Endothelial cell of umbilical vein (primary cell): ENCODE measurements at regions not wholly inside any gene's neighbourhood (a gene's known extent, or its start where the extent isn't known, plus 50 kb on each side); places are given as distances from the start of the nearest gene placed in this dataset.
A peak's percentile ranks its signal among the peaks of the same experiment; 100 is the strongest.

Source experiments
- BruUV-seq: library from RNA; stranded (reverse); fragments of 400-500 nt; replicated peaks from 2 replicates; lab custom pipeline; 2021; lab: Mats Ljungman, UMichigan
- CTCF ChIA-PET: fragments of 300-600, 350-600 bp; sonication (Branson Sonifier 250); formaldehyde crosslinking; loops from one replicate; lab custom pipeline; 2021; ENCODE audit warnings: antibody characterized with exemption, inconsistent platforms; lab: Charles Lee
- POLR2A ChIA-PET: fragments of 300-600, 350-600 bp; sonication (Branson Sonifier 250); formaldehyde crosslinking; loops from one replicate; lab custom pipeline; 2021; ENCODE audit warnings: antibody characterized with exemption, inconsistent platforms; lab: Charles Lee
- DNase-seq: peaks from one replicate; pipeline ENCODE4 v3.0.0-alpha.2; 2011; ENCODE audit warnings: low read depth, low spot score
- FAIRE-seq: peaks from 2 replicates; lab custom pipeline; 2011; peaks lifted over from hg19 to GRCh38; lab: Jason Lieb, UNC
- H2AFZ ChIP-seq: 2 replicates; pipeline ENCODE4 v1.6.0; 2012; ENCODE audit warnings: low read depth, low read length, control low read depth, inconsistent platforms
- H3K27ac ChIP-seq: 2 replicates; pipeline ENCODE4 v1.5.1; 2011; ENCODE audit warnings: low read depth, mild to moderate bottlenecking, control low read depth, low read length, moderate library complexity; ENCODE audit not compliant: insufficient read depth
- H3K27me3 ChIP-seq, 2 experiments: 2 replicates each; pipeline versions ENCODE4 v1.6.0 to v1.6.1; 2011; ENCODE audit warnings: low read length in 2 of 2, mixed read lengths in 1 of 2; ENCODE audit not compliant: control insufficient read depth in 2 of 2, insufficient read depth in 2 of 2
- H3K36me3 ChIP-seq, 2 experiments: 2 replicates in 1 of 2; 3 replicates in 1 of 2; pipeline ENCODE4 v1.5.1; 2011; ENCODE audit warnings: low read length in 2 of 2, mild to moderate bottlenecking in 1 of 2, moderate library complexity in 1 of 2; ENCODE audit not compliant: control insufficient read depth in 2 of 2, insufficient read depth in 2 of 2; ENCODE audit errors: extremely low read depth in 1 of 2
- H3K4me1 ChIP-seq: 3 replicates; pipeline ENCODE4 v1.5.1; 2011; ENCODE audit warnings: mild to moderate bottlenecking, low read length; ENCODE audit not compliant: control insufficient read depth, insufficient read depth; ENCODE audit errors: extremely low read depth
- H3K4me2 ChIP-seq: 2 replicates; pipeline ENCODE4 v1.6.1; 2011; ENCODE audit warnings: low read length, control low read depth, mixed read lengths; ENCODE audit not compliant: insufficient read depth
- H3K4me3 ChIP-seq, 3 experiments: fragments of 200-600 bp in 1 of 3; sonication (generic), shearing (Covaris generic) in 1 of 3; replicated peaks in 1 of 3; 2 replicates each; pipeline ENCODE4 v1.5.1; 2011 to 2016; ENCODE audit warnings: control low read depth in 3 of 3, low read length in 3 of 3, mild to moderate bottlenecking in 2 of 3, inconsistent platforms in 1 of 3, low read depth in 1 of 3, moderate library complexity in 1 of 3; ENCODE audit not compliant: insufficient read depth in 1 of 3
- H3K79me2 ChIP-seq: 2 replicates; pipeline ENCODE4 v1.6.0; 2012; ENCODE audit warnings: low read length, inconsistent platforms; ENCODE audit not compliant: control insufficient read depth, insufficient read depth
- H3K9ac ChIP-seq: replicated peaks from 2 replicates; pipeline ENCODE3; 2011; ENCODE audit warnings: low read length, control low read depth; ENCODE audit not compliant: insufficient read depth; ENCODE audit errors: extremely low read depth
- H3K9me1 ChIP-seq: replicated peaks from 3 replicates; pipeline ENCODE4 v1.6.0; 2011; ENCODE audit warnings: mild to moderate bottlenecking, low read length; ENCODE audit not compliant: control insufficient read depth, insufficient read depth; ENCODE audit errors: extremely low read depth
- H3K9me3 ChIP-seq: replicated peaks from 2 replicates; pipeline ENCODE4 v1.5.1; 2012; ENCODE audit warnings: low read length, inconsistent platforms; ENCODE audit not compliant: control insufficient read depth, insufficient read depth
- H4K20me1 ChIP-seq: replicated peaks from 2 replicates; pipeline ENCODE3; 2011; ENCODE audit warnings: mild to moderate bottlenecking, low read length; ENCODE audit not compliant: control insufficient read depth, insufficient read depth; ENCODE audit errors: extremely low read depth
- EZH2 ChIP-seq: IDR thresholded peaks from 2 replicates; pipeline ENCODE4 v1.6.1; 2012; ENCODE audit warnings: borderline replicate concordance, low read depth, mild to moderate bottlenecking, moderate library complexity, low read length, inconsistent platforms; ENCODE audit not compliant: severe bottlenecking
- FOS ChIP-seq: IDR thresholded peaks from 2 replicates; pipeline ENCODE4 v1.6.1; 2011; ENCODE audit warnings: mild to moderate bottlenecking, low read length, moderate library complexity, borderline replicate concordance; ENCODE audit not compliant: insufficient read depth
- GATA2 ChIP-seq: IDR thresholded peaks from 2 replicates; pipeline ENCODE4 v1.7.0; 2011; ENCODE audit warnings: low read depth, mild to moderate bottlenecking, moderate library complexity, mixed read lengths, low read length; ENCODE audit not compliant: insufficient read length, insufficient read depth
- JUN ChIP-seq: IDR thresholded peaks from 2 replicates; pipeline ENCODE4 v1.6.1; 2011; ENCODE audit warnings: borderline replicate concordance, low read depth; ENCODE audit not compliant: insufficient read length, insufficient read depth
- MYC ChIP-seq: IDR thresholded peaks from one replicate; pipeline ENCODE4 v1.6.1; 2011; ENCODE audit warnings: mild to moderate bottlenecking, low read depth, low read length
- POLR2A ChIP-seq: IDR thresholded peaks from 2 replicates; pipeline ENCODE4 v1.6.1; 2012; ENCODE audit warnings: low read depth, mild to moderate bottlenecking, control low read depth, low read length
- POLR2AphosphoS5 ChIP-seq: IDR thresholded peaks from 2 replicates; pipeline ENCODE4 v1.6.1; 2012; ENCODE audit warnings: low read depth, mild to moderate bottlenecking, control low read depth, low read length, moderate library complexity; ENCODE audit not compliant: insufficient read depth
- dilution Hi-C: fragments of 300-500 bp; cut with MboI; formaldehyde crosslinking; loops from one replicate; pipeline ENCODE4 v1.15.0; 2019; ENCODE audit warnings: low sequenced_read_pairs; ENCODE audit not compliant: extremely low pct_ligation_motif_present
- intact Hi-C: fragments of 100-400 bp; cut with micrococcal nuclease; formaldehyde crosslinking; loops from one replicate; pipeline ENCODE4 v1.10.0; 2022
- TF ChIP-seq, protein P1 (sequence below): IDR thresholded peaks from 2 replicates; pipeline ENCODE4 v1.6.1; 2011; ENCODE audit not compliant: insufficient read depth, insufficient read length
- TF ChIP-seq, protein P2 (sequence below), 2 donors: IDR thresholded peaks; 1 replicate in 1 of 2; 2 replicates in 1 of 2; pipeline ENCODE4 v1.5.1; 2011; ENCODE audit warnings: low read length in 2 of 2, mild to moderate bottlenecking in 2 of 2, moderate library complexity in 2 of 2, control low read depth in 1 of 2, inconsistent platforms in 1 of 2, low read depth in 1 of 2; ENCODE audit not compliant: insufficient read depth in 1 of 2; ENCODE audit errors: extremely low read depth in 1 of 2

DNA sequence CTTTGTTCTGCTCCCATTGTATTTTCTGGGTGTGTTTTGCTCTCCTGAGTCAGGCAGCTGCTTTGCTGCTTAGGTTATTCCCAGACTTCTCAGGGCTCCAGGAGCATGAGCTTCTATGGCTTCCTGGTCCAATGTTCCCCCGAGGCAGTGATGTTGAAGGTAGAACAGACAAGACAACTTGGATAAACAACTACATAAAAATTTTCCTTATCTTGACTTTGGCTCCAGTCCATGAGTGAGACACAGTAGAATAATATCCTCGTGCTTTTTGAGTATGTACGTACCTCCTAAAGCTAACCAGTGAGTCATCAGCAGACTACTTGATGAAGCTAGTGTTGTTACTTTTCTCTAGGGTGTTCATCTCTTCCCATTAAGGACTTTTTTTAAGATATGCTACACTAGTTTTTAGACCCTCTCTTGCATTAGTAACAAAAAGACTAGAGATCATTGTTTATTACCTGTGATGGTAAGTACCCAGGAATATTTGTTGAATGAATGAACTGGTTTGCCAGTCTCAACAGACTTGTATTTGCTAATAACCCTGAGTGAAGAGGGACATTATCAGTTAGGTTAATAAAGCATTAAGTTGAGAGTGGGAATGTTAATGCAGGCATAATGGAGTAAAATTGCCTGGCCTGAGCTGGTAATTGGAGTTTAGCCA lies 131.9 kb downstream of the FHIP1A start:
- peak overlapping the region; percentile 21 for H3K27ac ChIP-seq
- peak overlapping the region in 1 of 3 experiments; percentile 4 for H3K4me3 ChIP-seq
- peak overlapping the region; percentile 64 for H3K4me2 ChIP-seq
- H4K20me1 ChIP-seq = no peaks in the 10 kb centered on the region
- peaks cover 13% of the 10 kb centered on the region for H3K4me1 ChIP-seq
- no peaks in the 10 kb centered on the region for H3K36me3 ChIP-seq
- FAIRE-seq (no peak), DNase-seq (peak; percentile 76)
- POLR2A ChIA-PET = no interaction called here
- peak overlapping the region; percentile 70 for H2AFZ ChIP-seq
- no peak overlapping the region for H3K9ac ChIP-seq
- BruUV-seq = no TSS peak
- no peaks in the 10 kb centered on the region for H3K27me3 ChIP-seq
- dilution Hi-C loops = no loop called here
- TF ChIP-seq, protein P1, sequence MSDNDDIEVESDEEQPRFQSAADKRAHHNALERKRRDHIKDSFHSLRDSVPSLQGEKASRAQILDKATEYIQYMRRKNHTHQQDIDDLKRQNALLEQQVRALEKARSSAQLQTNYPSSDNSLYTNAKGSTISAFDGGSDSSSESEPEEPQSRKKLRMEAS = no peak
- TF ChIP-seq POLR2AphosphoS5 (no peak), JUN (peak; percentile 59), POLR2A (no peak), FOS (peak; percentile 90), GATA2 (no peak), MYC (no peak), EZH2 (no peak)
- TF ChIP-seq, protein P2, sequence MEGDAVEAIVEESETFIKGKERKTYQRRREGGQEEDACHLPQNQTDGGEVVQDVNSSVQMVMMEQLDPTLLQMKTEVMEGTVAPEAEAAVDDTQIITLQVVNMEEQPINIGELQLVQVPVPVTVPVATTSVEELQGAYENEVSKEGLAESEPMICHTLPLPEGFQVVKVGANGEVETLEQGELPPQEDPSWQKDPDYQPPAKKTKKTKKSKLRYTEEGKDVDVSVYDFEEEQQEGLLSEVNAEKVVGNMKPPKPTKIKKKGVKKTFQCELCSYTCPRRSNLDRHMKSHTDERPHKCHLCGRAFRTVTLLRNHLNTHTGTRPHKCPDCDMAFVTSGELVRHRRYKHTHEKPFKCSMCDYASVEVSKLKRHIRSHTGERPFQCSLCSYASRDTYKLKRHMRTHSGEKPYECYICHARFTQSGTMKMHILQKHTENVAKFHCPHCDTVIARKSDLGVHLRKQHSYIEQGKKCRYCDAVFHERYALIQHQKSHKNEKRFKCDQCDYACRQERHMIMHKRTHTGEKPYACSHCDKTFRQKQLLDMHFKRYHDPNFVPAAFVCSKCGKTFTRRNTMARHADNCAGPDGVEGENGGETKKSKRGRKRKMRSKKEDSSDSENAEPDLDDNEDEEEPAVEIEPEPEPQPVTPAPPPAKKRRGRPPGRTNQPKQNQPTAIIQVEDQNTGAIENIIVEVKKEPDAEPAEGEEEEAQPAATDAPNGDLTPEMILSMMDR (IDR thresholded peaks at IDR 0.05; ENCODE audit: extremely low read depth in 1 of 2, insufficient read depth in 1 of 2, low read depth in 1 of 2, low read length in 2 of 2) = no peak
- no peaks in the 10 kb centered on the region for H3K79me2 ChIP-seq
- intact Hi-C loops = no loop called here
- no peaks in the 10 kb centered on the region for H3K9me3 ChIP-seq
- CTCF ChIA-PET = interaction anchor here (0.8 to 1.9 kb wide), 7 partner anchors 9 to 424 kb away, joined by 3 to 9 read pairs (median 4); no protein-coding TSS in a partner anchor
- no peaks in the 10 kb centered on the region for H3K9me1 ChIP-seq
